HepG2 (cell line): ENCODE measurements at regions not wholly inside any gene's neighbourhood (a gene's known extent, or its start where the extent isn't known, plus 50 kb on each side); places are given as distances from the start of the nearest gene placed in this dataset.
"Not testable (repeated sequence)": the region's sequence is repeated elsewhere in the genome, so short reads cannot be mapped to it uniquely, and the experiment has no call there.

Source experiments
- ATAC-seq: fragments of 200-7000 bp; cut with Tn5 transposase; 3 replicates; pipeline ENCODE4 v1.9.1; 2020; ENCODE audit warnings: mild to moderate bottlenecking, moderate library complexity
- BruUV-seq: library from RNA; stranded (reverse); fragments of 400-500 nt; replicated peaks from 2 replicates; lab custom pipeline; 2021; lab: Mats Ljungman, UMichigan
- CTCF ChIA-PET: fragments of 300-600 bp; formaldehyde crosslinking; extraction: SDS; loops from one replicate; lab custom pipeline; 2021; ENCODE audit warnings: low total read pairs, inconsistent platforms, low intra/inter-chr PET ratio; lab: Yijun Ruan, JAX
- POLR2A ChIA-PET: fragments of 350-600 bp; sonication (Branson Sonifier 250); formaldehyde crosslinking; loops from one replicate; lab custom pipeline; 2020; ENCODE audit warnings: antibody characterized with exemption, inconsistent platforms; lab: Yijun Ruan, JAX
- DNase-seq: peaks from one replicate; pipeline ENCODE4 v3.0.0-alpha.2; 2015; ENCODE audit warnings: low spot score
- FAIRE-seq: peaks from 3 replicates; lab custom pipeline; 2011; peaks lifted over from hg19 to GRCh38; lab: Jason Lieb, UNC
- H2AFZ ChIP-seq: one replicate; pipeline ENCODE4 v1.6.1; 2011; ENCODE audit warnings: low read length, inconsistent platforms
- H3K27ac ChIP-seq: fragments of 300-600 bp; 3 replicates; pipeline ENCODE4 v1.8.0; 2011; ENCODE audit warnings: mixed run types, mild to moderate bottlenecking, mixed read lengths, low read length, inconsistent platforms; ENCODE audit not compliant: insufficient read depth; ENCODE audit errors: extremely low read length
- H3K27me3 ChIP-seq, 2 experiments: fragments of 200-600 bp in 1 of 2; 2 replicates in 1 of 2; 3 replicates in 1 of 2; pipeline versions ENCODE4 v1.6.0 to v1.8.0; 2011; ENCODE audit warnings: low read length in 2 of 2, mild to moderate bottlenecking in 2 of 2, moderate library complexity in 2 of 2, inconsistent platforms in 1 of 2; ENCODE audit not compliant: insufficient read depth in 2 of 2, control insufficient read depth in 1 of 2
- H3K36me3 ChIP-seq, 2 experiments: fragments of 200-600 bp in 1 of 2; replicated peaks in 1 of 2; 2 replicates in 1 of 2; 3 replicates in 1 of 2; pipeline versions ENCODE4 v1.5.1 to v1.8.0; 2011; ENCODE audit warnings: low read length in 2 of 2, inconsistent platforms in 1 of 2; ENCODE audit not compliant: insufficient read depth in 2 of 2, control insufficient read depth in 1 of 2
- H3K4me1 ChIP-seq: 2 replicates; pipeline ENCODE4 v1.5.1; 2012; ENCODE audit warnings: low read length, inconsistent platforms; ENCODE audit not compliant: insufficient read depth
- H3K4me2 ChIP-seq: 2 replicates; pipeline ENCODE4 v1.6.0; 2011; ENCODE audit warnings: low read depth, low read length, inconsistent platforms
- H3K4me3 ChIP-seq, 3 experiments: fragments of 200-600 bp in 1 of 3; sonication (generic), shearing (Covaris generic) in 1 of 3; replicated peaks in 1 of 3; 2 replicates each; pipeline ENCODE4 v1.5.1; 2011 to 2016; ENCODE audit warnings: low read length in 3 of 3, inconsistent platforms in 2 of 3, low read depth in 2 of 3, mild to moderate bottlenecking in 2 of 3, control low read depth in 1 of 3, mixed read lengths in 1 of 3; ENCODE audit not compliant: insufficient read depth in 1 of 3
- H3K79me2 ChIP-seq: one replicate; pipeline ENCODE4 v1.6.1; 2011; ENCODE audit warnings: low read length, inconsistent platforms; ENCODE audit not compliant: insufficient read depth
- H3K9ac ChIP-seq: 2 replicates; pipeline ENCODE4 v1.6.0; 2011; ENCODE audit warnings: mild to moderate bottlenecking, low read depth, low read length, inconsistent platforms; ENCODE audit not compliant: insufficient read depth
- H3K9me3 ChIP-seq: 2 replicates; pipeline ENCODE4 v1.5.1; 2012; ENCODE audit warnings: mild to moderate bottlenecking, low read length
- H4K20me1 ChIP-seq: 2 replicates; pipeline ENCODE4 v1.6.0; 2011; ENCODE audit warnings: inconsistent platforms, mild to moderate bottlenecking, low read length, moderate library complexity; ENCODE audit not compliant: insufficient read depth
- KLF15 ChIP-seq: sonication (generic); formaldehyde crosslinking; IDR thresholded peaks from 2 replicates; pipeline ENCODE4 v1.8.1; 2023; ENCODE audit warnings: borderline replicate concordance, mild to moderate bottlenecking, inconsistent platforms, missing genetic modification reagents, mixed read lengths
- NFE2L2 ChIP-seq: fragments of 150-350 bp; IDR thresholded peaks from 2 replicates; pipeline ENCODE4 v1.6.1; 2014; ENCODE audit warnings: low read length
- TEAD2 ChIP-seq: sonication (generic); formaldehyde crosslinking; IDR thresholded peaks from 2 replicates; pipeline ENCODE4 v1.9.0; 2021; ENCODE audit warnings: missing genetic modification reagents
- ZSCAN21 ChIP-seq: sonication (generic); formaldehyde crosslinking; IDR thresholded peaks from 2 replicates; pipeline ENCODE4 v1.8.0; 2022; ENCODE audit warnings: mild to moderate bottlenecking, missing genetic modification reagents, moderate library complexity, borderline replicate concordance
- WGBS: methylation state at CpG from one replicate; pipeline ENCODE4 v1.1.6; 2017; ENCODE audit warnings: low lambda C conversion rate; 5-methylcytosine and 5-hydroxymethylcytosine counted together
- in situ Hi-C: cut with HindIII; loops from 2 replicates; pipeline ENCODE4 v1.10.0; 2017; ENCODE audit warnings: low pct_unique_long_range_greater_than_20kb; ENCODE audit not compliant: extremely low pct_ligation_motif_present
- intact Hi-C: fragments of 100-400 bp; cut with micrococcal nuclease; formaldehyde crosslinking; loops from one replicate; pipeline ENCODE4 v1.10.0; 2022; ENCODE audit not compliant: unreplicated experiment

GRCh38 chr14:28398506-28398905, 368.1 kb upstream of the FOXG1 start:
- FAIRE-seq = no peak

GRCh38 chr14:28401705-28402104, 364.9 kb upstream of the FOXG1 start:
- peaks cover 80% of the 10 kb centered on the region for H3K9me3 ChIP-seq
- in situ Hi-C loops, H2AFZ ChIP-seq, DNase-seq, H3K4me2 ChIP-seq, BruUV-seq, H3K4me1 ChIP-seq, H3K27ac ChIP-seq, FAIRE-seq, ATAC-seq, H3K79me2 ChIP-seq, POLR2A ChIA-PET, H3K27me3 ChIP-seq, H3K9ac ChIP-seq, CTCF ChIA-PET, H3K36me3 ChIP-seq, H3K4me3 ChIP-seq, intact Hi-C loops, H4K20me1 ChIP-seq: not testable (repeated sequence)
- 22% methylated on average over 2 of the region's 4 CpGs for whole genome bisulfite sequencing

More at GRCh38 chr14:28398506-28398905, 368.1 kb upstream of the FOXG1 start:
- intact Hi-C loops (no loop called here), in situ Hi-C loops (no loop called here)
- no peak for TF ChIP-seq TEAD2 (CRISPR knock-in tag)
- 0% methylated on average over 2 of the region's 2 CpGs for WGBS
- Histone ChIP-seq H3K27ac (no peak overlapping the region), H3K4me3 (no peak overlapping the region), H3K27me3 (no peaks in the 10 kb centered on the region), H3K4me1 (no peaks in the 10 kb centered on the region), H2AFZ (no peak overlapping the region), H3K4me2 (no peak overlapping the region), H4K20me1 (no peaks in the 10 kb centered on the region), H3K79me2 (no peaks in the 10 kb centered on the region), H3K9ac (no peak overlapping the region), H3K36me3 (no peaks in the 10 kb centered on the region), H3K9me3 (peaks cover 83% of the 10 kb centered on the region)
- POLR2A ChIA-PET = no interaction called here
- CTCF ChIA-PET = no interaction called here
- no TSS peak for BruUV-seq
- DNase-seq = no peak
- no peak for ATAC-seq

- no peak overlapping the region for H3K4me3 ChIP-seq
- H3K27me3 ChIP-seq = no peaks in the 10 kb centered on the region
- H3K4me2 ChIP-seq = no peak overlapping the region
- peaks cover 87% of the 10 kb centered on the region for H3K9me3 ChIP-seq
- ATAC-seq = no peak
- no peaks in the 10 kb centered on the region for H3K36me3 ChIP-seq
- FAIRE-seq = no peak
- H3K27ac ChIP-seq = no peak overlapping the region
- BruUV-seq = no TSS peak
- in situ Hi-C loops = no loop called here
- DNase-seq = no peak
- no peak overlapping the region for H3K9ac ChIP-seq
- H3K79me2 ChIP-seq = no peaks in the 10 kb centered on the region
- TF ChIP-seq ZSCAN21 (CRISPR knock-in tag) = no peak
- no peak for TF ChIP-seq NFE2L2
- no peak for TF ChIP-seq KLF15
- POLR2A ChIA-PET = no interaction called here
- intact Hi-C loops = no loop called here
- no peaks in the 10 kb centered on the region for H3K4me1 ChIP-seq
- 0% methylated on average over 2 of the region's 2 CpGs for WGBS
- no peak overlapping the region for H2AFZ ChIP-seq
- CTCF ChIA-PET = no interaction called here
- H4K20me1 ChIP-seq = no peaks in the 10 kb centered on the region
Observed at GRCh38 chr14:28406196-28406595, 360.4 kb upstream of the FOXG1 start.
